ENCODE measurements at regions not wholly inside any gene's neighbourhood (a gene's known extent, or its start where the extent isn't known, plus 50 kb on each side); places are given as distances from the start of the nearest gene placed in this dataset.

DNA sequence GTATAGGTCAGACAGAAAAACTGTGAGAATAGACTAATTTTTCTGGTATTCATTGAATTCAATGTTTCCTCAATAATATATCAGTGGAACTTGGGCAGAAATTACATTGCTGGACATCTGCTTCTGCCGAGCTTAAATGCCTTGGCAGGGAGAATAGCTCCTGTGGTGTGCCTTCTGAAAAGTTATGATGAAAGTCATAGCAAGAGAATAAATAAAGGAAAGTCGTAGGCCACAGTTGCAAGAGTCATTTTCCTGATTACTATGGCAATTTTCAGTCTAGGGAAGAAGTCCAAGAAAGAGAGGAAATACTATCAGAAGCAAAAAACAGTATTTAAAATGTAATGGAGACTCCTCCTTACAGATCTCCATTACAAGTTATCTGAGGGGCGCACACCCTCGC, 1596.1 kb upstream of the WWC1 start:
- TF ChIP-seq, protein P1, sequence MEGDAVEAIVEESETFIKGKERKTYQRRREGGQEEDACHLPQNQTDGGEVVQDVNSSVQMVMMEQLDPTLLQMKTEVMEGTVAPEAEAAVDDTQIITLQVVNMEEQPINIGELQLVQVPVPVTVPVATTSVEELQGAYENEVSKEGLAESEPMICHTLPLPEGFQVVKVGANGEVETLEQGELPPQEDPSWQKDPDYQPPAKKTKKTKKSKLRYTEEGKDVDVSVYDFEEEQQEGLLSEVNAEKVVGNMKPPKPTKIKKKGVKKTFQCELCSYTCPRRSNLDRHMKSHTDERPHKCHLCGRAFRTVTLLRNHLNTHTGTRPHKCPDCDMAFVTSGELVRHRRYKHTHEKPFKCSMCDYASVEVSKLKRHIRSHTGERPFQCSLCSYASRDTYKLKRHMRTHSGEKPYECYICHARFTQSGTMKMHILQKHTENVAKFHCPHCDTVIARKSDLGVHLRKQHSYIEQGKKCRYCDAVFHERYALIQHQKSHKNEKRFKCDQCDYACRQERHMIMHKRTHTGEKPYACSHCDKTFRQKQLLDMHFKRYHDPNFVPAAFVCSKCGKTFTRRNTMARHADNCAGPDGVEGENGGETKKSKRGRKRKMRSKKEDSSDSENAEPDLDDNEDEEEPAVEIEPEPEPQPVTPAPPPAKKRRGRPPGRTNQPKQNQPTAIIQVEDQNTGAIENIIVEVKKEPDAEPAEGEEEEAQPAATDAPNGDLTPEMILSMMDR (IDR thresholded peaks at IDR 0.05 in 4 of 5, conservative IDR thresholded peaks at IDR 0.05 in 1 of 5): no peak
- TF ChIP-seq POLR2A (IDR thresholded peaks at IDR 0.05): no peak

All from gastrocnemius medialis (tissue), 4 donors.